ENCODE measurements at regions not wholly inside any gene's neighbourhood (a gene's known extent, or its start where the extent isn't known, plus 50 kb on each side); places are given as distances from the start of the nearest gene placed in this dataset.

DNA sequence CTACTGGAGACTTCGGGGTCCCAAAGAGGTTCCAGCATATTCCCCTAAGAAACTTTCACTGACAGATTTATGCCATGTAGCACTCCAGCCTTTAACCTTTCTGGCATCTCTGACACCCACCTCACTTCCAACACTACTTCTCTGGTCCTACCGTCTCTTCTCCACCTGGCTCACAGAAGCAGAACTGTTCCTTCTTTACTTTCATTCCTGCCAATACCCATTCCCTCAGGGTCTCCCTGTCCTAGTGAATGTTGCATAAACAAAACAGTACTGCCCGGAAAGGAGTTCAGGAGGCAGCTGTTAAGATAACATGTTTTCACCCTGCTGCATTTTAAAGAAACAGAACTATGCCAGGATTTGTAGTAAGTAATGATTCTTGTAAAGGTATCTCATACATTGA is 136.0 kb upstream of the MIR17HG start:
- no peak for ATAC-seq (ENCODE audit: low read depth)

DNA sequence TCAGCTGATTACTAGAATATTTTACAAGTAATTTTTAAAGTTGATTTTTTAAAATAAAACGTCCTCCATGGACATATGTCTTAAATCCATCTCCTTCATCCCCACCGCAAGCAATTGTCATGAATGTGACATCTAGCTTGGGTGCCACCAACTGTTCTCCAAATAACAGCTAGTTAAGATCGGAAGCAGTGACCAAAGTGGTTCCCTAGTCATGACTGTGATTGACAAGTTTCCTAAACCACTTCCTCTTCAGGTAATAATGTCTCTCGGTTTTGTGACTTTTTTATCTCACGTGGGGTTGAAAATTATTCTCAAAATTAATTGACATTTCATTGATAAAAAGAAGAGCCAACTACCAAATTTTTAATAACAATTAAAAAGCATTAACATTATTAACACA is 135.3 kb upstream of the MIR17HG start:
- CTCF ChIA-PET = no interaction called here
- ATAC-seq (ENCODE audit: low read depth) (no peak), DNase-seq (no peak)
- Mint-ChIP-seq H3K4me3 (no peak overlapping the region), H3K36me3 (ENCODE audit: low read depth) (no peaks in the 10 kb centered on the region), H3K9me3 (peaks cover 6% of the 10 kb centered on the region), H3K4me1 (no peaks in the 10 kb centered on the region), H3K27ac (no peak overlapping the region), H3K27me3 (peaks cover 2% of the 10 kb centered on the region)
- TF ChIP-seq, protein P1, sequence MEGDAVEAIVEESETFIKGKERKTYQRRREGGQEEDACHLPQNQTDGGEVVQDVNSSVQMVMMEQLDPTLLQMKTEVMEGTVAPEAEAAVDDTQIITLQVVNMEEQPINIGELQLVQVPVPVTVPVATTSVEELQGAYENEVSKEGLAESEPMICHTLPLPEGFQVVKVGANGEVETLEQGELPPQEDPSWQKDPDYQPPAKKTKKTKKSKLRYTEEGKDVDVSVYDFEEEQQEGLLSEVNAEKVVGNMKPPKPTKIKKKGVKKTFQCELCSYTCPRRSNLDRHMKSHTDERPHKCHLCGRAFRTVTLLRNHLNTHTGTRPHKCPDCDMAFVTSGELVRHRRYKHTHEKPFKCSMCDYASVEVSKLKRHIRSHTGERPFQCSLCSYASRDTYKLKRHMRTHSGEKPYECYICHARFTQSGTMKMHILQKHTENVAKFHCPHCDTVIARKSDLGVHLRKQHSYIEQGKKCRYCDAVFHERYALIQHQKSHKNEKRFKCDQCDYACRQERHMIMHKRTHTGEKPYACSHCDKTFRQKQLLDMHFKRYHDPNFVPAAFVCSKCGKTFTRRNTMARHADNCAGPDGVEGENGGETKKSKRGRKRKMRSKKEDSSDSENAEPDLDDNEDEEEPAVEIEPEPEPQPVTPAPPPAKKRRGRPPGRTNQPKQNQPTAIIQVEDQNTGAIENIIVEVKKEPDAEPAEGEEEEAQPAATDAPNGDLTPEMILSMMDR (IDR thresholded peaks at IDR 0.05) = no peak
- intact Hi-C loops (cut with micrococcal nuclease) = no loop called here
- POLR2A ChIA-PET = no interaction called here

More for the DNA sequence above, 136.0 kb upstream of the MIR17HG start:
- Mint-ChIP-seq H3K4me1 (no peaks in the 10 kb centered on the region), H3K27ac (no peak overlapping the region), H3K27me3 (peaks cover 2% of the 10 kb centered on the region), H3K9me3 (peaks cover 6% of the 10 kb centered on the region), H3K4me3 (no peak overlapping the region), H3K36me3 (ENCODE audit: low read depth) (no peaks in the 10 kb centered on the region)
- intact Hi-C loops (cut with micrococcal nuclease) = no loop called here
- POLR2A ChIA-PET = no interaction called here
- TF ChIP-seq, protein P1 (IDR thresholded peaks at IDR 0.05) = no peak
- CTCF ChIA-PET = no interaction called here
- no peak for DNase-seq

DNA sequence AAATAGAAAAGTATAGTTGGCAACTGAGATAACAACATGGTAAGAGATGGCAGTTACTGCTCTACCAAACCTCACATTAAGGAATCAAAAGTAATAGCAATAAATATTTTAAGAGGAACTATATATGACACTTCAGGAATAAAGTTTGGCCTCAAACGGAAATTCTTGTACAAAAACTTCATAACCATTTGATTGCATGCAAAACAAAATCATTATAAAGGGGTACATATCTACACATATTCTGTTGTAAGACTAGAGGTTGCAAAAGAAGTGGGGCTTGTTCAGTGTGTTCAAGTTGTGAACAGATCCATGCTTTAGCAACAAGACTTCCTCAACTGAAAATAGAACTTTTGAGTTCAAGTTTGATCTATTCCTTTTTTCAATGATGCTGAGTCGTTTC is 133.5 kb upstream of the MIR17HG start:
- ChIA-PET CTCF (no interaction called here), POLR2A (no interaction called here)
- peaks cover 6% of the 10 kb centered on the region for H3K9me3 Mint-ChIP-seq
- H3K4me3 Mint-ChIP-seq = no peak overlapping the region
- intact Hi-C loops (cut with micrococcal nuclease) = no loop called here
- peaks cover 2% of the 10 kb centered on the region for H3K27me3 Mint-ChIP-seq
- TF ChIP-seq, protein P1 (IDR thresholded peaks at IDR 0.05) = no peak
- DNase-seq (no peak), ATAC-seq (ENCODE audit: low read depth) (no peak)
- H3K4me1 Mint-ChIP-seq = no peaks in the 10 kb centered on the region
- no peak overlapping the region for H3K27ac Mint-ChIP-seq
- no peaks in the 10 kb centered on the region for H3K36me3 Mint-ChIP-seq (ENCODE audit: low read depth)

DNA sequence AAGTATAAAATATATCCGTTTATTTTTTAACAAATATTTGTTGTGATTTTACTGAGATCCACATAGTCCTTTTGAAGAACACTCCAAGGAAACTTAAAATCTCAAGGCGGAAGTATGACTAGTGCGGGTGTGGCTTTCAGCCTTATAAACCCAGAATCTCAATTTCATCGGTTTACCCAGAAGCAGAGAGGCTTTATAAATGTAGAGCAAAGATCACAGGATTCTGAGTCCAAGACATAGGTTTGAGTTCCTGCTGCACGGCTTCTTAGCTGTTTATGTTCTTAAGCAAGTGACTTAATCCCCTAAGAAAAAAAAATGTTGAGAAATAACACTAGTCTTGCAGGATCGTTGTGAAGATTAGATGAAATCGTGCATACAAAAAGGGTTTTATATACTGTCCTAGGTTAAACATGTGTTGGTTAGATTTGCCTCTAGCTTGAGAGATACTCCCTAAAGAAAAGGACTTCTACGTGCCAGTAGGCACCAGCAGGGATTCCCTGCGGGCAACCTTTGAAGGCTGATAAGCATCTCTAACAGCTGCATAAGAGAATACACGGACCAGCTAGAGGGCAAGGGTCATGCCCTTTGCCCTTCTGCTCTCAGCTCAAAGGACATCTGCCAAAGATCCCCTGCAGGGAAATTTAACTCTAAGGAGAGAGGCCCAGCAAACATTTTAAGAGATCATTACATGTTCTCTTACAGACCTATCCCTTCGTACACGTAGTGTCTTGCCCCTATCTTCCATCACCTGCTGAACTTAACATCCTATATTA is 130.4 kb upstream of the MIR17HG start:
- DNase-seq = no peak
- TF ChIP-seq, protein P1 (IDR thresholded peaks at IDR 0.05) = no peak
- Mint-ChIP-seq H3K27ac (no peak overlapping the region), H3K4me1 (no peaks in the 10 kb centered on the region), H3K27me3 (peaks cover 2% of the 10 kb centered on the region), H3K4me3 (no peak overlapping the region), H3K9me3 (no peaks in the 10 kb centered on the region), H3K36me3 (ENCODE audit: low read depth) (no peaks in the 10 kb centered on the region)
- intact Hi-C loops (cut with micrococcal nuclease) = no loop called here
- ATAC-seq (ENCODE audit: low read depth) = no peak
- ChIA-PET CTCF (no interaction called here), POLR2A (no interaction called here)

DNA sequence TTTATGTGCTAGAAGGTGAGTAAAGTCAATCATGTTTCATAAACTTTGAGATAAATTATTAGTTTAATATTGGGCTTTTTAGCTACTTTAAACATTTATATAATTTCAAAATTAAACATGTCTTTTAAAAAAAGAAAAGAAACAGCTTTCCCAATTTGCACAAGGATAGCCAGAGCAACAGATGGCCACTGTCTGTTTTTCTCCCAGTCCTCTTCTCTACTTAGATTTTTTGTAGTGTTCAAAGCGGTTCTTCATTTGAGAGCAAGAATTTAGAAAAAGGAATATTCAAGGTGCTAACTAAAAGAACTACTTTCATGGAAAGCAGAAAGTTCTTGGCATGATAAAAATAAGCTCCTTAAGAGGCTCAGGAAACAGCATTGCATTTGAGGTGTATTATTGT is 128.3 kb upstream of the MIR17HG start:
- TF ChIP-seq, protein P1 (IDR thresholded peaks at IDR 0.05) = no peak
- H3K36me3 Mint-ChIP-seq (ENCODE audit: low read depth) = no peaks in the 10 kb centered on the region
- no peaks in the 10 kb centered on the region for H3K4me1 Mint-ChIP-seq
- intact Hi-C loops (cut with micrococcal nuclease) = no loop called here
- ATAC-seq (ENCODE audit: low read depth) = no peak
- no peak for DNase-seq
- H3K27ac Mint-ChIP-seq = no peak overlapping the region
- no peaks in the 10 kb centered on the region for H3K9me3 Mint-ChIP-seq
- H3K27me3 Mint-ChIP-seq = peaks cover 2% of the 10 kb centered on the region
- POLR2A ChIA-PET = no interaction called here
- no peak overlapping the region for H3K4me3 Mint-ChIP-seq
- CTCF ChIA-PET = no interaction called here
